Ishikawa (cell line): ENCODE measurements at regions not wholly inside any gene's neighbourhood (a gene's known extent, or its start where the extent isn't known, plus 50 kb on each side); places are given as distances from the start of the nearest gene placed in this dataset.

Source experiments
- CEBPB ChIP-seq: IDR thresholded peaks from 2 replicates; pipeline ENCODE4 v1.6.1; 2012
- CREB1 ChIP-seq: IDR thresholded peaks from 2 replicates; pipeline ENCODE4 v1.6.1; 2012; ENCODE audit warnings: low read depth
- EGR1 ChIP-seq: IDR thresholded peaks from 2 replicates; pipeline ENCODE4 v1.6.1; 2012
- EP300 ChIP-seq: IDR thresholded peaks from 2 replicates; pipeline ENCODE4 v1.6.1; 2012; ENCODE audit warnings: borderline replicate concordance
- FOXM1 ChIP-seq: IDR thresholded peaks from 2 replicates; pipeline ENCODE4 v1.6.1; 2012; ENCODE audit warnings: low read depth, borderline replicate concordance
- MAX ChIP-seq: IDR thresholded peaks from 2 replicates; pipeline ENCODE4 v1.6.1; 2012
- NFIC ChIP-seq: IDR thresholded peaks from 2 replicates; pipeline ENCODE4 v1.6.1; 2012
- RAD21 ChIP-seq: IDR thresholded peaks from 2 replicates; pipeline ENCODE4 v1.6.1; 2012; ENCODE audit warnings: low read depth
- REST ChIP-seq: IDR thresholded peaks from 2 replicates; pipeline ENCODE4 v1.6.1; 2012; ENCODE audit warnings: low read depth, mild to moderate bottlenecking
- TAF1 ChIP-seq: IDR thresholded peaks from 2 replicates; pipeline ENCODE4 v1.6.1; 2012; ENCODE audit warnings: low read depth, mild to moderate bottlenecking
- TCF12 ChIP-seq: IDR thresholded peaks from 2 replicates; pipeline ENCODE4 v1.6.1; 2012; ENCODE audit warnings: low read depth
- TEAD4 ChIP-seq: IDR thresholded peaks from 2 replicates; pipeline ENCODE4 v1.6.1; 2012
- USF1 ChIP-seq: IDR thresholded peaks from 2 replicates; pipeline ENCODE4 v1.6.1; 2012
- YY1 ChIP-seq: IDR thresholded peaks from 2 replicates; pipeline ENCODE4 v1.6.1; 2012; ENCODE audit warnings: low read depth
- ZBTB7A ChIP-seq: IDR thresholded peaks from 2 replicates; pipeline ENCODE4 v1.6.1; 2012; ENCODE audit warnings: low read depth

- TF ChIP-seq ZBTB7A (no peak), YY1 (no peak), EGR1 (no peak), TEAD4 (no peak), NFIC (no peak), TAF1 (no peak)
These were observed 294.3 kb downstream of the TLE1 start for GRCh38 chr9:81394881-81395675.

- TF ChIP-seq NFIC (no peak), TCF12 (no peak), EGR1 (no peak), FOXM1 (no peak), USF1 (no peak), TAF1 (no peak), CREB1 (no peak), CEBPB (no peak), MAX (no peak)
These were observed 295.1 kb downstream of the TLE1 start for GRCh38 chr9:81393985-81394811.

GRCh38 chr9:81391457-81391825 is 297.9 kb downstream of the TLE1 start:
- TF ChIP-seq EGR1 (no peak), TEAD4 (no peak), TCF12 (no peak), ZBTB7A (no peak)

GRCh38 chr9:81390792-81391456 is 298.4 kb downstream of the TLE1 start:
- TF ChIP-seq USF1 (no peak), FOXM1 (no peak), CREB1 (no peak), TEAD4 (no peak), TAF1 (no peak), CEBPB (no peak), REST (no peak), NFIC (no peak), MAX (no peak), ZBTB7A (no peak), TCF12 (no peak), EP300 (no peak), YY1 (no peak), EGR1 (no peak), RAD21 (no peak)

- TF ChIP-seq ZBTB7A, result no peak
- TF ChIP-seq CREB1, result no peak
- peak; percentile 71 for TF ChIP-seq FOXM1
- TF ChIP-seq REST, result no peak
- peak; percentile 85 for TF ChIP-seq TEAD4
- peak; percentile 54; the same call in 1 of the 2 replicates for TF ChIP-seq MAX
- TF ChIP-seq EGR1, result no peak
- TF ChIP-seq TCF12, result peak; percentile 85
- TF ChIP-seq CEBPB, result peak; percentile 36; the same call in 1 of the 2 replicates
- TF ChIP-seq EP300, result peak; percentile 90
- 0 out of 2 replicates have a peak, but pooled peaks have one; percentile 37 for TF ChIP-seq YY1
- peak; percentile 81 for TF ChIP-seq NFIC
- no peak for TF ChIP-seq TAF1
- no peak for TF ChIP-seq USF1
- no peak for TF ChIP-seq RAD21
These were observed 299.8 kb downstream of the TLE1 start for GRCh38 chr9:81389569-81389993.
